ENCODE measurements at regions not wholly inside any gene's neighbourhood (a gene's known extent, or its start where the extent isn't known, plus 50 kb on each side); places are given as distances from the start of the nearest gene placed in this dataset.

DNA sequence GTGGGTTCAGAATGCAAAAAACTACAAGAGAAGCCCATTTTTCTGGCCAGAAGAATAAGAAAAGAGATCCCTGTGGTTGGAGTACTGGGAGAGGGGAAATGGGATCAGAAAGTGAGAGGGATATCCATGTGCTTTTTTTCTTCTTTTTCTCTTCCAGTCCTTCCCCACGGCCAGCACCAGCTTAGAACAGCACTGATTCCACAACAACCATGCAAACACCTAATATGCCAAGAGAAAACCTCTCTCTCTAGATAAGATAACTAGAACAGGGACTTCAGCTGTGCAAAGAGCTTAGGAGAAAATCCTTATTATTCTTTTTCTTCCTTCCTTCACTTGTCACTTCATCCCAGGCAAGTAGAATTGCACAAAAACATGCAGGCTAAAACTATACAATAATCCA, 83.5 kb downstream of the ELAPOR2 start:
- 44 to 50% methylated on average over 1 of the region's 1 CpG for WGBS, 2 donors
- H3K4me3 ChIP-seq = no peak overlapping the region
- H3K9me3 ChIP-seq = no peaks in the 10 kb centered on the region
- no peaks in the 10 kb centered on the region for H3K27me3 ChIP-seq
- intact Hi-C loops (cut with DNase I) = no loop called here
- TF ChIP-seq, protein P1, sequence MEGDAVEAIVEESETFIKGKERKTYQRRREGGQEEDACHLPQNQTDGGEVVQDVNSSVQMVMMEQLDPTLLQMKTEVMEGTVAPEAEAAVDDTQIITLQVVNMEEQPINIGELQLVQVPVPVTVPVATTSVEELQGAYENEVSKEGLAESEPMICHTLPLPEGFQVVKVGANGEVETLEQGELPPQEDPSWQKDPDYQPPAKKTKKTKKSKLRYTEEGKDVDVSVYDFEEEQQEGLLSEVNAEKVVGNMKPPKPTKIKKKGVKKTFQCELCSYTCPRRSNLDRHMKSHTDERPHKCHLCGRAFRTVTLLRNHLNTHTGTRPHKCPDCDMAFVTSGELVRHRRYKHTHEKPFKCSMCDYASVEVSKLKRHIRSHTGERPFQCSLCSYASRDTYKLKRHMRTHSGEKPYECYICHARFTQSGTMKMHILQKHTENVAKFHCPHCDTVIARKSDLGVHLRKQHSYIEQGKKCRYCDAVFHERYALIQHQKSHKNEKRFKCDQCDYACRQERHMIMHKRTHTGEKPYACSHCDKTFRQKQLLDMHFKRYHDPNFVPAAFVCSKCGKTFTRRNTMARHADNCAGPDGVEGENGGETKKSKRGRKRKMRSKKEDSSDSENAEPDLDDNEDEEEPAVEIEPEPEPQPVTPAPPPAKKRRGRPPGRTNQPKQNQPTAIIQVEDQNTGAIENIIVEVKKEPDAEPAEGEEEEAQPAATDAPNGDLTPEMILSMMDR (IDR thresholded peaks at IDR 0.05) = no peak
- no peak for ATAC-seq
- no peaks in the 10 kb centered on the region for H3K36me3 ChIP-seq
- no peak for DNase-seq
- H3K4me1 ChIP-seq = peaks cover 0 to 24% (median 0%) of the 10 kb centered on the region in 9 donors
- H3K27ac ChIP-seq = no peak overlapping the region

DNA sequence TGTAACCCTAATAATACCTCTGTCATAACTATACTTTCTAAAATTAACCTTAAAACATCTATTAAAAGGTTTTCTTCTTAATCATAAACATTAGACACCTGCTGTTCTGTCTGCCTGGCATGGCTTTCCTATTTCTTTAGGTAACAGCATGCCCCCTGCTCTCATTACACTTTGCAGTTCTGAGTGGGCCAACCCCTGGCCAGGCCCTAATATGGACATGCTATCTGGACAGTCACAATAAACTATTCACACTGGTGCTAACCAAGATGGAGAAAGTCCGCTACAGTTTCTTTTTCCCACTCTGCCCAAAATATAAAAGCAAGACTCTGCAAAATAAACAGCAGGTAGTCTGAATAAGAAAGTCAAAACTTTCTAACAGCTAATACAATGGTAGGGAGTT, 84.0 kb downstream of the ELAPOR2 start:
- TF ChIP-seq, protein P1 (IDR thresholded peaks at IDR 0.05) = no peak
- no peaks in the 10 kb centered on the region for H3K27me3 ChIP-seq
- 83 to 91% methylated on average over 1 of the region's 1 CpG for WGBS, 2 donors
- no peaks in the 10 kb centered on the region for H3K36me3 ChIP-seq
- no peaks in the 10 kb centered on the region for H3K9me3 ChIP-seq
- ATAC-seq = no peak
- H3K4me3 ChIP-seq = no peak overlapping the region
- H3K4me1 ChIP-seq = peaks cover 0 to 26% (median 0%) of the 10 kb centered on the region in 9 donors
- DNase-seq = no peak
- no peak overlapping the region for H3K27ac ChIP-seq
- intact Hi-C loops (cut with DNase I) = no loop called here

DNA sequence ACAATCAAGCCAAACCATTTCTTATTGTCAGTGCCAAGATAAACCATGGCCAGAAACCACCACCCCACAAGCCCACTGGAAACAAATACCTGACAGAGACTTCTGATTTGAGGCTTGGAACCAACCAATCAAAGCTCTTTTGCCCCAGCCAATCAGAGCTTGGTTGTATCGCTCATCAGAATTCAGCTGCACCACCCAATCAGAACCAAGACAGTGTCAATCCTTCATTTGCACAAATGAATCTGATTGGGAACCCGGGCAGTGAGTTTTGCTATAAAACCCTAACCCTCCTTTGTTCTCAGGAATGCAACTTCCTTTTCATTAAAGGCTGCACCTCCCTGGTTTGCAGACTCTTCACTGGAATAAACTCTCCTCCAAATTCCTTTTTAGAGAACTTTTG, 87.4 kb downstream of the ELAPOR2 start:
- Histone ChIP-seq H3K9me3 (no peaks in the 10 kb centered on the region), H3K4me3 (no peak overlapping the region), H3K36me3 (no peaks in the 10 kb centered on the region), H3K4me1 (peaks cover 0 to 31% (median 0%) of the 10 kb centered on the region in 9 donors), H3K27me3 (no peaks in the 10 kb centered on the region), H3K27ac (no peak overlapping the region)
- intact Hi-C loops (cut with DNase I) = no loop called here
- no peak for ATAC-seq
- DNase-seq = no peak
- 92 to 97% methylated on average over 2 of the region's 2 CpGs for WGBS, 2 donors
- TF ChIP-seq, protein P1 (IDR thresholded peaks at IDR 0.05) = no peak

DNA sequence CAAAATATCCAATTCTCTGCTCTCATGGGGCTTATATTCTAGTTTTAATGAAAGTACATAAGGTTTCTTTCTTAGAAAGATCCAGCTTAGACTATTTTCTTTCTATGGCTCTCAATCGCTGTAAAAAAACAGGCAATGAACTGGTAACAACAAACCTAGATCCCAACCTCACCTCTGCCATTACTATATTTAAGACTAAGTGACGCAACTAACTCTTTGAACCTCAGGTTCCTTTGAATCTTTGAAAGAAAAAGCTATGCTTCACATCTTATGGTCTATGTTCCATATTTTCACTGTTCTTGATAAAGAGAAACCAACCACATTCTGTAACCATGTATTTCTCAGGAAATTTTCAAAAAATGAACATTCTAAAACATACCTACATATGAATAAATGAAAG, 88.5 kb downstream of the ELAPOR2 start:
- Histone ChIP-seq H3K36me3 (no peaks in the 10 kb centered on the region), H3K27ac (no peak overlapping the region), H3K4me1 (peaks cover 0 to 38% (median 0%) of the 10 kb centered on the region in 9 donors), H3K9me3 (no peaks in the 10 kb centered on the region), H3K4me3 (no peak overlapping the region), H3K27me3 (no peaks in the 10 kb centered on the region)
- TF ChIP-seq, protein P1 (IDR thresholded peaks at IDR 0.05) = no peak
- DNase-seq (no peak), ATAC-seq (no peak)
- WGBS, 2 donors = 96% methylated on average over 2 of the region's 2 CpGs
- intact Hi-C loops (cut with DNase I) = no loop called here

Data from heart right ventricle (tissue), 16 donors.